Activated T-cell treated with anti-CD3 and anti-CD28 coated beads, Interleukin-2, amount 50 U/mL, for 24 hours (primary cell): ENCODE measurements at regions not wholly inside any gene's neighbourhood (a gene's known extent, or its start where the extent isn't known, plus 50 kb on each side); places are given as distances from the start of the nearest gene placed in this dataset.

ENCODE experiments used
- DNase-seq: peaks from one replicate; pipeline ENCODE4 v3.0.0-alpha.2; 2020
- H3K27ac Mint-ChIP-seq: 2 replicates; pipeline ENCODE4 v1.8.0; 2020; ENCODE audit warnings: mild to moderate bottlenecking, mixed read lengths
- H3K27me3 Mint-ChIP-seq: 2 replicates; pipeline ENCODE4 v1.8.0; 2020; ENCODE audit warnings: mixed read lengths
- H3K36me3 Mint-ChIP-seq: 2 replicates; pipeline ENCODE4 v1.8.0; 2020; ENCODE audit warnings: low read depth, mixed read lengths
- H3K4me1 Mint-ChIP-seq: 2 replicates; pipeline ENCODE4 v1.8.0; 2020; ENCODE audit warnings: low read depth, mixed read lengths
- H3K4me3 Mint-ChIP-seq: 2 replicates; pipeline ENCODE4 v1.8.0; 2020; ENCODE audit warnings: mild to moderate bottlenecking, moderate library complexity, mixed read lengths
- H3K9me3 Mint-ChIP-seq: 2 replicates; pipeline ENCODE4 v1.8.0; 2020; ENCODE audit warnings: mixed read lengths

DNA sequence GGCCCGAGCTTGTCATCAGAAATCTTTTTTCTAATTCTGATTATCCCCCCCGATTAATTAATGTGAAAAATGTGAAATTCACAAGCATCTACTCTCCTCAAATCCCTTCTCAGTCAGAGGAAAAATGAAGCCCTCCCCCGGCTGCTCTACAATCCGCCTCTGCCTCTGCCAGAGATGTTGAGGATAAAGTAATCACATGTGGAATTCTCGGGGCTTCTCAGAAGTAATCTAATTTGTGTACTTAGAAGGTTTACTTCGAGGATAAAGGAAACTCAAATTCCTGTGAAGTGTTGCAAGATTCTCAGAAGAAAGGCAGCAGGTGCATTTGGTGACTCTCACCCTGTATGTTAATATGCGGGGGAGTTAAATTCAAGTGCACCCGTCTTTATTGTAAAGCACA, 726.1 kb upstream of the ADAMTS16 start:
- no peaks in the 10 kb centered on the region for H3K36me3 Mint-ChIP-seq
- H3K9me3 Mint-ChIP-seq: peaks cover 16% of the 10 kb centered on the region
- H3K27ac Mint-ChIP-seq: no peak overlapping the region
- DNase-seq: no peak
- H3K4me3 Mint-ChIP-seq: no peak overlapping the region
- no peaks in the 10 kb centered on the region for H3K27me3 Mint-ChIP-seq
- H3K4me1 Mint-ChIP-seq: no peaks in the 10 kb centered on the region

DNA sequence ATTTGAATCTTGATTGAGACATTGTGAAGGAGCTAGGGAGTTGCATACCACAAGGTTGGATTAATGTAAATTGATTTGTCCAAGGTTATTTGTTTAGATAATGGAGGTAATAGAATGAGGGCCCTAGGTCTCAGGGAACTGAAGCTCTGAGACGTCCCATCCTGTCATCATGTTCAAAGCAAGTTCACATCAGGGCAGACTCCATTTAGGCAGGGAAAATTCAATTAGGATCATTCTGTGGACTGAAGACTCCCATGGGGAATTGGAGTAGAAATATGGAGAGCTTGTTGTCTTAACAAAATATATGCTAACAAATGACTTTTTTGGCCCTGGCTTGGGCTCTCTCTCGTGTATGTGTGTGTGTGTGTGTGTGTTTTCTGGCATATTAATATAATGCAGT, 722.0 kb upstream of the ADAMTS16 start:
- no peak for DNase-seq
- Mint-ChIP-seq H3K27ac (no peak overlapping the region), H3K4me3 (no peak overlapping the region), H3K9me3 (peaks cover 20% of the 10 kb centered on the region), H3K27me3 (no peaks in the 10 kb centered on the region), H3K4me1 (no peaks in the 10 kb centered on the region), H3K36me3 (no peaks in the 10 kb centered on the region)

DNA sequence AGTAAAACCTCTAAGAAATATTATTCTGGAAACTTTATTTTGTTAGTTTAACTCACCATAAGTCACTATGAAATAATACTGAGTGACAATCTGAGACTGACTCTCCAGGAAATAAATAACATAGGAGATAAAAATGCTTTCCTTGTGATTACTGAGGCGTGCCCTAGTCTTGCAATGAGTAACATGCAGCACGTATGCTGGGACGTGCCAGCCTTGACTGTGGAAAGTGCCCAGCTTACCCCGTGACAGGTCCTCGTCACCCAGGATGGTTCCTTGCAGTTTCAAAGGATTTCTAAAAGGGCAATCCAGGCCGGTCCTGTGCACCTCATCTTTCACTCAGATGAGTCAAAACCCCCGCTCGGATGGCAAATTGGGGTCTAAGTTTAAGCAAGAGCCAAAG, 720.8 kb upstream of the ADAMTS16 start:
- Mint-ChIP-seq H3K4me1 (no peaks in the 10 kb centered on the region), H3K27me3 (no peaks in the 10 kb centered on the region), H3K4me3 (no peak overlapping the region), H3K36me3 (no peaks in the 10 kb centered on the region), H3K27ac (no peak overlapping the region), H3K9me3 (peaks cover 16% of the 10 kb centered on the region)
- no peak for DNase-seq

DNA sequence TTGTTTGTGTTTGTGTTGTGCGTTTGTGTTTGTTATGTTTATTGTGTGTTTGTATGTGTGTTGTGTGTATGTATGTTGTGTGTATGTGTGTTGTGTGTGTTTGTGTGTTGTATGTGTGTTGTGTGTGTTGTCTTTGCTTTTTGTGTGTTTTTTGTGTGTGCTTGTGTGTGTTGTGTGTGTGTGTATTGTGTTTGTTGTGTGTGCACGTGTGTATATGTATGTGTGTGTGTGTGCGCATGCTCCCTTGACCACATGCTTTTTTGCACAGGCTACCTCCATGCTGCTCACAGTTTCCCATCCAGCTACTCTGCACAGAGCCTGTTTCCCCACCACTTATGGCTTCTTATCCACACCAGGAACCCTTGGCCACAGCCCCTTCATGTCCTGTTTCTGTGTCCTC, 720.0 kb upstream of the ADAMTS16 start:
- DNase-seq: no peak
- H3K4me1 Mint-ChIP-seq: no peaks in the 10 kb centered on the region
- no peaks in the 10 kb centered on the region for H3K27me3 Mint-ChIP-seq
- H3K4me3 Mint-ChIP-seq: no peak overlapping the region
- no peaks in the 10 kb centered on the region for H3K36me3 Mint-ChIP-seq
- H3K27ac Mint-ChIP-seq: no peak overlapping the region
- H3K9me3 Mint-ChIP-seq: peaks cover 12% of the 10 kb centered on the region

DNA sequence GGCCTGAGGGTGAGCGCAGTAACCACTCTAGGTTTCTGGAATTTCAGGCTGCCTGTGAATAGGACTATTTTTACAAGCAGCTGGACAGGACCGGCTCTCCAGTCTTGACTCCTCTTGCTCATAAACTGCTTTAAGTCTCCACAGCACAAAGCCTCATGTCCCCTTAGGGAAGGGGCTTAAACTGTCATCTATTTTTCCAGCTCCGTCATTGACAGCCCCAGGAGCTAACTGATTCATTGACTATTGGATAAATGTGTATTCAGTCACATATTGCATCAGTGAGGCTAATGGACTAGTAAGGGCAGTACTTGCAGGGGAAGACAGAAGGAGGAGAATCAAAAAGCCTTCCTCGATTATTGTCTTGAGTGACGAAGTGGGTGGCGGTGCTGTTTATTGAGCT, 719.4 kb upstream of the ADAMTS16 start:
- Mint-ChIP-seq H3K36me3 (no peaks in the 10 kb centered on the region), H3K4me1 (no peaks in the 10 kb centered on the region), H3K4me3 (no peak overlapping the region), H3K27ac (no peak overlapping the region), H3K27me3 (no peaks in the 10 kb centered on the region), H3K9me3 (peaks cover 11% of the 10 kb centered on the region)
- DNase-seq: no peak

DNA sequence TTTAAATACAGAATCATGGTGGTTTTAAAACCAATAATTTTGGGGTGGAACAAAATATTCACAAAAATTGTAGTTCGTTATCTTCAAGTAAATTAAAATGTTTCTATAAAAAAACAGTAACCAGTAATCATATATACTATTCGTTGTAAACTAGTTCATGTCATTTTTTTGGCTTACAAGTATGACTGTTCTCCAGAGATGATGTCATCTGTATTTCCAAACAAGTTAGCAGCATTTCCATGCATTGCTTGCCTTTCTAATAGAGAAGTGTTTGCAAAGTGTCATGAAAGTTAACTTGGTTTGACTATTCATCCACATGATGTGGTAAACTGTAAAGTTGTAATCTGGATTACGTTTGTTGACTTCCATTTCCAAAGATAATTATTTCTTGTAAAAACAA, 717.9 kb upstream of the ADAMTS16 start:
- Mint-ChIP-seq H3K4me3 (no peak overlapping the region), H3K27me3 (no peaks in the 10 kb centered on the region), H3K9me3 (peaks cover 8% of the 10 kb centered on the region), H3K36me3 (no peaks in the 10 kb centered on the region), H3K27ac (no peak overlapping the region), H3K4me1 (no peaks in the 10 kb centered on the region)
- no peak for DNase-seq

DNA sequence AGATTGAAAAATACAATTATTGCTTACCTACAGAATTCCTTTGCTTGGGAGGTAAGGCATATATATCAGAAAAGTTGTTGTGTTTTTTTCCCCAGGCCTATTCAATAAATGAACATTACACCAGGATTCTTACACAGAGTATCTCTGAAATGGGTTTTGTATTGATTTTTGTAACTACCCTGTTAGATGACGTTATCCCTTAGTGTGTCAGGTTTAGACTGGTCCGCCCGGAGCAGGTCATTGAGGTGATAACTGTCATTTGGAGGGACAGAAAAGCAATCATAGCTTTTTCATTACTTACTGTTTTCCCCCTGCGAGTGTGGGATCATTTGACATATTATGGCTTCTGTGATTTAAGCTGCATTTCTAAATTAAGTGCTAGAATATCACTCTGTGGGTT, 715.2 kb upstream of the ADAMTS16 start:
- Mint-ChIP-seq H3K36me3 (no peaks in the 10 kb centered on the region), H3K4me1 (no peaks in the 10 kb centered on the region), H3K4me3 (no peak overlapping the region), H3K27ac (no peak overlapping the region), H3K27me3 (no peaks in the 10 kb centered on the region), H3K9me3 (peaks cover 5% of the 10 kb centered on the region)
- no peak for DNase-seq

DNA sequence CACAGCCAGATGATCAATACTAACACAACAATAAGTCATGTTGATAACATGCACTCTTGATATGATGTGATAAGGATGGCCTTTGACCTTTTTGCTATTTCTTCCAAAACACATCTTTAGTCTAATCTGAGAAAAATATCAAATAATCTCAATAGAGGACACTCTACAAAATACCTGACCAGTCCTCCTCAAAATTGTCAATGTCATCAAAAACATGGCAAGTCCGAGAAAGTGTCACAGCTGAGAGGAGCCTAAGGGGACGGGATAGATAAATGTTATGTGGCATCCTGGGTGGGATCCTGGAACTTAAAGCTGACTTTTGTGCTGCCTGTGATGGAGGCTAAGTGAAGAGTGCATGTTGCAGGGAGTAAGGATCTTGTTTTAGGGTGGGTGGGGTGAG, 699.6 kb upstream of the ADAMTS16 start:
- Mint-ChIP-seq H3K4me1 (no peaks in the 10 kb centered on the region), H3K27ac (no peak overlapping the region), H3K27me3 (no peaks in the 10 kb centered on the region), H3K9me3 (peaks cover 21% of the 10 kb centered on the region), H3K36me3 (no peaks in the 10 kb centered on the region), H3K4me3 (no peak overlapping the region)
- DNase-seq: no peak

DNA sequence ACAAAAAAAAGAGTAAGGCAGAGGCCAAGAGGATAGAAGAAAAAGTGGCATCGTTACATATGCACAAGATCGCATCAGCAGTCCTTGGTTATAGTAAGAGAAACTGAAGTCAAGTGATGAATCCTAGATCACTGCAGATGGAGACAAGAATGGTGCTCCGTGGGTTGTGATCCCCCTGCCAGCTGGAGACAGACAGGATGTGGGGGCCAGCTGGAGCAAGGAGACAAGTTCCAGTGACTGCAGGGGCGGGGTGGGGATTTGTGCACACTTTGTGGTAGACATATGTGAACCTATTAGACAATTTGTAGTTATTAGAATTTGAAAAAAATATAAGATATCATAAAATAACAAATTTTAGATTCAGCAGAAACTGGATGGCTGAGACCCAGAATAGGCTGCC, 697.9 kb upstream of the ADAMTS16 start:
- H3K9me3 Mint-ChIP-seq: peaks cover 31% of the 10 kb centered on the region
- no peaks in the 10 kb centered on the region for H3K4me1 Mint-ChIP-seq
- H3K27ac Mint-ChIP-seq: no peak overlapping the region

DNA sequence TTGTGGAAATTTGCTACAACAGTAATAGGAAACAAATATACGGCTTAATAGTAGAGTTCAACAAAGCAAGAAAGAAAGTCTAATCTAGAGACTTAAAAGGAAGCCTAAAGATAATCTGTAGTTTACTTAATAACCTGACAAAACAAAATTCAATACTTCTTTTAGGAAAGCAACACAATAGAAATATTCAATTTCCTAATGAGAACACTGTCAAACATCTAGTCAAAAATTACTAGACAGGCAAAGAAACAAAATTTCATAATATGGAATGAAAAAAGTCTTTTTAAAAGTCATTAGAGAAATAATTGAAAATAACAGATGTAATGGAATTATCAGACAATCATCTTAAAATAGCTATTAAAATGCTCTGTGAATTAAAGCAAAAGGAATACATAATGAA, 692.5 kb upstream of the ADAMTS16 start:
- no peaks in the 10 kb centered on the region for H3K27me3 Mint-ChIP-seq
- no peak overlapping the region for H3K27ac Mint-ChIP-seq
- DNase-seq: no peak
- H3K4me3 Mint-ChIP-seq: no peak overlapping the region
- H3K9me3 Mint-ChIP-seq: peaks cover 21% of the 10 kb centered on the region
- no peaks in the 10 kb centered on the region for H3K4me1 Mint-ChIP-seq
- no peaks in the 10 kb centered on the region for H3K36me3 Mint-ChIP-seq

More for the DNA sequence above, 697.9 kb upstream of the ADAMTS16 start:
- H3K27me3 Mint-ChIP-seq: no peaks in the 10 kb centered on the region
- DNase-seq: no peak
- no peaks in the 10 kb centered on the region for H3K36me3 Mint-ChIP-seq
- H3K4me3 Mint-ChIP-seq: no peak overlapping the region

DNA sequence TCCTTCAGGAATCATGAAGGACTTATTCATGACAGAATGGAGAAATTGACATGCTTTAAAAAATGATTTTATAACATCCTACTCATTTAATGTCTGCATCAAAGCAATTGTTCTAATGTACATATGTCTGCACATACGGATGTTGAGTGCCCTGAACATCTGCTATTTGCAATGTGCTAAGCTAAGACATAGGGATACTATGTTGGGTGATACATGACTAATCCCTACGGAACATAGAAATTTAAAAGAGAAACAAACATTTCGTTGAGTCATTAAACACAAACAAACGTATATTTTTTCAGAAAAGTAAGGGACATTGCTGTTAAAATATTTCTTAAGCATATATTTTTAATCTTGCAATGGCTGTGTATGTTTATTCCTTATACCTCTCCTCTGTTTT, 686.5 kb upstream of the ADAMTS16 start:
- H3K27ac Mint-ChIP-seq: no peak overlapping the region
- H3K27me3 Mint-ChIP-seq: no peaks in the 10 kb centered on the region
- no peaks in the 10 kb centered on the region for H3K4me1 Mint-ChIP-seq
- no peaks in the 10 kb centered on the region for H3K36me3 Mint-ChIP-seq
- no peak for DNase-seq
- H3K4me3 Mint-ChIP-seq: no peak overlapping the region
- H3K9me3 Mint-ChIP-seq: peaks cover 10% of the 10 kb centered on the region

DNA sequence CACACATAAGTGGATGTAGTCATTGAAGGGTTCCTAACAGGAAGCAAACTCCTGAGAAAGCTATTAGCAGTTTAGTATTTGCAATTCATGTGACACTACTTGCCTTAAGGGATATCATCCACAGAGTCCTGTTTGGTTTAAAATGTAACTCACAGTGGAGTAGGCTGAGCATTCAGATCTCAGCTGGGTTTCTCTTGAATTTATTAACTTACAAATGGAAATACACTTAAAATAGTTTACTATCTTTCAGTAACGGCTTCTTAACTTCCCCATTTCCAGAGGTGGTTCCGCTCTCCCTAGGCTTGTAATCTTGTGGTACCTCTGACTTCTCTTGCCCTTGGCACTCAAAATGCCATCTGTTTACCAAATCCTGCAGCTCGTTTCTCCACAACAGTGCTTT, 660.7 kb upstream of the ADAMTS16 start:
- no peaks in the 10 kb centered on the region for H3K4me1 Mint-ChIP-seq
- DNase-seq: no peak
- no peaks in the 10 kb centered on the region for H3K36me3 Mint-ChIP-seq
- H3K27me3 Mint-ChIP-seq: no peaks in the 10 kb centered on the region
- H3K27ac Mint-ChIP-seq: no peak overlapping the region
- peaks cover 27% of the 10 kb centered on the region for H3K9me3 Mint-ChIP-seq
- no peak overlapping the region for H3K4me3 Mint-ChIP-seq

DNA sequence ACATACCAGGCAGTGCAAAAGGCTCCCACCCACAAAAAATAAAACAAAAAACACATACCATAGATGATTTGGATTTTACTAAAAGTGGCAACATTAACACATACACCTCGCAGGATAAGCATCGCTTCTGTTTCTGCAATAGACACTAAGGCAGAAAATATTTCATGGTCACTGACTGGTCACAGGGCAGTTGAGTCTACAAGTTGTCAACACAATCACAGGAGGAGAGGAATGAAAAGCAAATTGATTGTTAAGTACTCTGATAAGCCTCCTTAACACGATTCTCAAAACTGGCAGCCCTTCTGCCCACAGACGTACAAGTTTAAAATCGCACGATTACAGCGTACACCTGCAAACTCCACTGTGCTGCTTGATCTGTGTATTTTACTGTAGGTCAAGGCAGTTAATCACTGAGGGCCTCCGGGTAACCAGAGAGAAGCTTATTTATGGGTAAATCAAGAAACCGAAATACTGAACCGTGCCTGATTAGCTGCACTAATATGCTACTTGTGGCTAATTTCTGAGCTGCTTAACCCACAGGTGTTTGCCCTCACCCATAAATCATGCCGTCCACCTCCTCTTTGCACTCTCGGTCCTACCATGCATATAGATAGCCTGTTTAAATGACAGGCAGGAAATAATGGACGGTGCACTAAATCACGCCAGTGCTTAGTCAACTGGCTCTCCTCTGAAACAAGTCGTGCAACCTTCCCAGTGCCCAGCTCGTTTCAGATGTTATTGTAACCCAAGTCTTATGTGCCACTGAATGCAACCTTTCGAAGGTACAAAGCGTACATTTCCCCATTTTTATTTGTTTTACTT, 659.4 kb upstream of the ADAMTS16 start:
- H3K27me3 Mint-ChIP-seq: no peaks in the 10 kb centered on the region
- H3K36me3 Mint-ChIP-seq: no peaks in the 10 kb centered on the region
- H3K27ac Mint-ChIP-seq: no peak overlapping the region

DNA sequence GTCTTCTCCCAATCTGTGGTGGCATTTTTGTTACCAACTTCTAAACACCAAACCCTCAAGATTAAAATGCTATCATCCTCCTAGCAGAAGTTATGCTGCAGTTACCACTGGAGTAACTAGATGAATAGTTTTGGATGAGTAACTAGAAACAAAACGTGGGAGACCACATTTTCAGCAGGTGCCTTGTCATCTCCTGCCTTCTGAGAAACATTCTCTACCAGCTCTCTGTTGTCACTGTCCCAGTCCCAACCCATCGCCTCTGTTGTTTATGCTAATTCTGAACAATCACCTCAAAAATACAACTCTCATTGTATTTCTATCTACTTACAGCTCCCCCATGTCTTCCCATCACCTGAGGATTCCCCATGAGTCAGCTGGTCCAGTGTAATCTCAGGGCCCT, 652.5 kb upstream of the ADAMTS16 start:
- H3K9me3 Mint-ChIP-seq: peaks cover 9% of the 10 kb centered on the region
- no peaks in the 10 kb centered on the region for H3K27me3 Mint-ChIP-seq
- no peaks in the 10 kb centered on the region for H3K4me1 Mint-ChIP-seq
- no peak for DNase-seq
- no peak overlapping the region for H3K4me3 Mint-ChIP-seq
- H3K36me3 Mint-ChIP-seq: no peaks in the 10 kb centered on the region
- no peak overlapping the region for H3K27ac Mint-ChIP-seq

More for the DNA sequence above, 659.4 kb upstream of the ADAMTS16 start:
- Mint-ChIP-seq H3K4me3 (no peak overlapping the region), H3K9me3 (peaks cover 23% of the 10 kb centered on the region), H3K4me1 (no peaks in the 10 kb centered on the region)
- DNase-seq: no peak

DNA sequence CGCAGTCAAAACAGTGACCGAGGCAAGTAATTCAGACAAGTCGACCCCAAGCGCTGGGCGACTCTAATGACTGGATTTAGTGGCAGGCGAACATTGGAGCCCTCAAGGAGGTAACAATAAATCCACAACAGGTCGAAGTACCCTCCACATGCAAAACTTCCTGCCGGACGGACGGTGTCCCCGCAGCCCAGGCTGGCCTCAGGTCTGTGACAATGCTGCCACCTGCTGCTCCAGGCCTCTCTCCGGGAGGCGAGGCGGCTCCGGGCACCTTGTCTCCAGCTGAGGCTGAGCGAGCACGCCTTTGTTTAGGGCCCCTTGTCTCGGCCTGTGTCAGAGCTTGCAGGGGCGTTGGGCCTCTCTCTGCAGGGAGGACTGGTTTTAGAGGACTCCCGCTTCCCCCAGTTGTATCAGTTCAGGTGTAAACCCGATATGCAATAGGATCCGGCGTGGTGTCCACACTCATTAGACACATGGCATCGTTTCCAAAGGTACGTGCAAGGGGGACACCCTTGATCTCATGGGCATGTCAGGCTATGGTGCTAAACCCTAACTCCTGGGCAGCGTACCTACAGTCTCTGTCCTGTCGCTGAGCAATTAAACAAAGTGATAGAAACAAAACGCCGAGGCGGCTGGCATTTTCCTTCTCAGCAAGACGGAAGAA, 628.0 kb upstream of the ADAMTS16 start:
- no peak for DNase-seq
- no peaks in the 10 kb centered on the region for H3K36me3 Mint-ChIP-seq
- no peaks in the 10 kb centered on the region for H3K4me1 Mint-ChIP-seq
- peaks cover 2% of the 10 kb centered on the region for H3K9me3 Mint-ChIP-seq
- no peak overlapping the region for H3K4me3 Mint-ChIP-seq
- H3K27ac Mint-ChIP-seq: no peak overlapping the region
- H3K27me3 Mint-ChIP-seq: no peaks in the 10 kb centered on the region
